Hepatocyte (in vitro differentiated cells): ENCODE measurements at regions not wholly inside any gene's neighbourhood (a gene's known extent, or its start where the extent isn't known, plus 50 kb on each side); places are given as distances from the start of the nearest gene placed in this dataset.

Experiments used
- CTCF ChIP-seq: fragments of 200-600 bp; sonication (generic); IDR thresholded peaks from 2 replicates; pipeline ENCODE4 v1.5.1; 2016; ENCODE audit warnings: antibody characterized with exemption, mild to moderate bottlenecking; ENCODE audit not compliant: poor library complexity
- EZH2 ChIP-seq: fragments of 200-600 bp; sonication (generic); IDR thresholded peaks from 2 replicates; pipeline ENCODE4 v1.6.1; 2016; ENCODE audit warnings: antibody characterized with exemption, mild to moderate bottlenecking, borderline replicate concordance

- TF ChIP-seq CTCF (no peak), EZH2 (no peak)
Measured at GRCh38 chr15:69732133-69732532, 279.5 kb downstream of the RPLP1 start.
